Brain pericyte (primary cell): ENCODE measurements at regions not wholly inside any gene's neighbourhood (a gene's known extent, or its start where the extent isn't known, plus 50 kb on each side); places are given as distances from the start of the nearest gene placed in this dataset.

Source experiments
- DNase-seq: peaks from one replicate; pipeline ENCODE4 v3.0.0-alpha.2; 2012; ENCODE audit warnings: low read depth, low spot score

- no peak for DNase-seq
These were observed 257.6 kb upstream of the SALL3 start for GRCh38 chr18:78721981-78722380.

- DNase-seq = no peak
These were observed 257.2 kb upstream of the SALL3 start for GRCh38 chr18:78722386-78722785.

DNA sequence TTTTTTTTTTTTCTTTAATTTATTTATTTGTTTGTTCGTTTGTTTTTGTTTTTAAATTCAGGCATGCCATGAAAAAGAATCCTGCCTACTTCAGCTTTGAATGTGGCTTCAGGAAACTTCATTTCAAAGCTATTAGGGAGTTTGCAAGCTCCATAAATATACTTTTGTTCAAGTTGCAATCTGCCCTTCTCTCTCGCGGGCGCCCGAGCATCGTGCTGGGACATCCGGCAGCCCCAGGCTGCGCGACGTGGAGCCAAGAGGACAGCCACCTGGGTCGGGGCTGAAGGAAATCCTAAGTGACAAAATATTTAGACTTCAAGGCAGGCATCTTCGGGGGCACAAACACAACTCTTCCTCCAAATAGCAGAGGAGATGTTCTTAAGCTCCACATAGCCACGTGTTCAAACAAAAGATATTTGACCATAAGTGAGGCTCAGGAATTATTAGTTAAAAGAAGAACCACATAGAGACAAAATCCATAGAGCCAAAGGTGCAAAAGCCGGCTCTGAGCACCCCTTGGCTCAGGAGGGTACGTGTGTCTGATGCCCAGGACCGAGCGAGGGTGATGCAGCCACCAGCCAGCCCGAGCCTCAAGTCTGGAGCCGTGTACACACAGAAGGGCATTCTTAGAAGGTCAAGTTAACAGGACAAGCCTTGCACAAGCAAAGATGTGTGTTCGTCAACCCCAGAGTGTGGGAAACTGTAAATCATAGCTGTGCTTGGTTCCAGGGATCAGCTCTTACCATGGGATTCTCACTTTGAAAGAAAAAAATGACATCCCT is 256.5 kb upstream of the SALL3 start:
- no peak for DNase-seq

GRCh38 chr18:78724214-78724914 is 255.3 kb upstream of the SALL3 start:
- no peak for DNase-seq

DNA sequence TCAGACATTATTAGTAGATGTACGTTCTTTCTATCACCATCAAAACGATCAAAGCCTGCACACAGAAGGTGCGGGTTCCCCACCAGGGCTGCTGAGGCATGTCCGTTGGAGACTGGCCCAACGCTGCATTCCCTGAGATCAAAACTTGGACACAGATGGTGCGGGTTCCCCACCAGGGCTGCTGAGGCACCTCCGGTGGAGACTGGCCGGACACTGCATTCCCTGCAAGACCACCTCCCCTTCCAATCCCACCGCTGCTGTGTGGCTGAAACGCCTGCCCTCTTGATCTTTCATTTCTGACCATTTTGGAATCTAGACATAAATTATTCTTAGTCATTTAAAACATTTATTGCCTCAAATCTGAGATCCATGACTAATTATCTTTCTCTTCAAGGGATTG is 254.2 kb upstream of the SALL3 start:
- no peak for DNase-seq

DNA sequence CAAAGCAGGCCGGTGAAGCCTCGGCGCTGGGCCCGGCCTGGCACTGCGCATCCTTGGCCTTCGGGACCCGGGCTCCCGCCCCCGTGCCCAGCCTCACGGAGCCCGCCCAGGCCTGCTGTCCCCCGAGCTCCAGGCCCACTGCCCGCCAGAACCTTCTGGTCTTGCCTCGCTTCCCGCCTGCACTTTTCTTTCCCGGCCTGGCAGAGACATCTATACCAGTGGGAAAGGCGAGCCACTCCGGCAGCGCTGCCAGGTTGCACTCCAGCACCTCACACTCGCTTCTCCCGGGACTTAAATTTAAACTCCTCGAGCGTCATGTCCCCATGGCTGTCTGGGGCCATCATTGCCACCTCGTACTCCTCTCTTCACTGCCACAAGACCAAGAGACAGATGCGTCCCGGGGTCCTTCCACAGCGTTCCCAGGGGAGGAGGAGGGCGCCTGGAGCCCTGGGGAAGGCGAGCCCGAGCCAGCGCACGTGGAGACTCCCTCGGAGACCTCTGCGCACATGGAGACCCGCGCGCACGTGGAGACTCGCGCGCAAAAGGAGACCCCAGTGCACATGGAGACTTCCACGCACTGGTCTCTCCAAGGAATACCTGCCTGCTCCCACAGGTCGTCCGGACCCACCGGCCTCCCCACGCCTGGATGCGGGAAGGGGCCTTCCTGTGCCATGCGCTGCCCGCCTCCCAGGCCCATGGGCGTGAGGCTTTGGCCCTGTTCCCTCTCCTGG is 253.1 kb upstream of the SALL3 start:
- DNase-seq = no peak

- DNase-seq = no peak
These were observed 252.4 kb upstream of the SALL3 start for GRCh38 chr18:78727057-78727739.

DNA sequence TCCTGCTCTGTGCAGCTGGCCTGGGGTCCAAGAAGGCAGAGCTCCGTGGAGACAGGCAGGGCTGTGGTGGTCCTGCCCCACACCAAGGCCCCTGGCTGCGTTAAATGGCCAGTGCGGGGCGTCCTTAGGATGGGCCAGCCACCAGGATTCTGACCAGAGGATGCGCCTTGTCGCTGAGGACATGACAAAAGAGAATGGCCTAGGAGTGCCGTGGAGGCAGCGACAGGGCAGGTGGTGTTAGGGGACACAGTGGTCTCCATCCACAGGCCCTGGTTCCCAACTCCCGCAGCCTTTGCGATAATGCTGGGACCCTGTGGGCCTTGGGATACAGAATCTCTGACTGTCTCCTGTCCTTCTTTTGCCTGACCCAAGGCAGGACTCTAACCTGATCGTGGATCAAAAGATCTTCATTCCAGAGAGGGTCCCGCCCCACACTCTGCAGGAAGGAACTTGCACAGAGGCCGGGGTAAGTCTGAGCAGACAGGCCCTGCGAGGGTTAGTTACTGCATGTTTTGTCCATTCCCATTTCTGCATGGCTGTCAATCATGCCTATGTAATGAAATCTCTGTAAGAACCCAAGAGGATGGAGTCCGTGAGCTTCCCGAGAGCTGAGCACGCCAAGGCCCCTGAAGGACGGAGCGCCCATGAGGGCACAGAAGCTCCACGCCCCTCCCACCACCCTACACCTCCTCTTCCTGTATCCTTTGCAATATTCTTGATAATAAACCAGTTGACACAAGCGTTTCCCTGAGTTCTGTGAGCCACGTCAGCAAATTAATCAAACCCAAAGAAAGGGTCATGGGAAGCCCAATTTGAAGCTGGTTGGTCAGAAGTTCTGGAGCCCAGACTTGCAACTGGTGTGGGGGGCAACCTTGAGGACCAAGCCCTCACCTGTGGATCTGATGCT is 251.5 kb upstream of the SALL3 start:
- no peak for DNase-seq

- DNase-seq = no peak
These were observed 250.7 kb upstream of the SALL3 start for GRCh38 chr18:78728784-78729467.

DNA sequence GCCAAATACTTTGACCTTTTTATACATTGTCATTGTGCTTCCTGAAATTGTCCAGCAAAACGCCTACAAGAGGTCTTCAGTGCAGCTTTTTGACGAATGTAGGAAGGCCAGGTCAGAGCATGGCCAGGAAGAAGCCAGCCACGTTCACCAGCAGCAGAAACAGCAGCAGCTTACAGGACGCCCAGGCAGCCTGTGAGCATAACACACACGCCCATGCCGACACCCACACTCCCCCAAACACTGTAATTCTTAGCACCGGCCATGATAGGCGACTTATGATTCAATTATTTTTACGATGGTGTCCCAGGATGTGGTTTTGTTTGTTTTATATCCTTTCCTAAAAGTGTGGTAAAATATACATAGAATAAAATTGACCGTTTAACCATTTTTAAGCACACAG is 249.1 kb upstream of the SALL3 start:
- DNase-seq = no peak

DNA sequence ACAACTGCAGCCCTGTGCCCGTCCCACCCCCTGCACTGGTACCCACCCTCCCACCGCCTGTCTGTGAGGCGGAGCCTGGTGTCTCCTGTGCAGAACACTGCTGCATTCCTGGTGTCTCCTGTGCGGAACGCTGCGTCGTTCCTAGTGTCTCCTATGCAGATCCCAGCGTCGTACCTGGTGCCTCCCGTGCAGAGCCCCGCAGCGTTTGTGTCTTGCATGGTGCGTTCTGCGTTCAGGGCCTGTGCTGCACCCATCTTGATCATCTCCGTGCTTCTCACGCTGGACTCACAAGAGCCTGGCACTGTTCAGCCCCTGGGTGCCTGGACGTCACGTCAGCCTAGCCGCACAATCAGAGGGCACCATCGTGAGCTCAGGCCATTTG is 248.6 kb upstream of the SALL3 start:
- no peak for DNase-seq

- DNase-seq = no peak
These were observed 248.1 kb upstream of the SALL3 start for GRCh38 chr18:78731398-78732032.

GRCh38 chr18:78732273-78733210 is 247.1 kb upstream of the SALL3 start:
- DNase-seq = no peak

DNA sequence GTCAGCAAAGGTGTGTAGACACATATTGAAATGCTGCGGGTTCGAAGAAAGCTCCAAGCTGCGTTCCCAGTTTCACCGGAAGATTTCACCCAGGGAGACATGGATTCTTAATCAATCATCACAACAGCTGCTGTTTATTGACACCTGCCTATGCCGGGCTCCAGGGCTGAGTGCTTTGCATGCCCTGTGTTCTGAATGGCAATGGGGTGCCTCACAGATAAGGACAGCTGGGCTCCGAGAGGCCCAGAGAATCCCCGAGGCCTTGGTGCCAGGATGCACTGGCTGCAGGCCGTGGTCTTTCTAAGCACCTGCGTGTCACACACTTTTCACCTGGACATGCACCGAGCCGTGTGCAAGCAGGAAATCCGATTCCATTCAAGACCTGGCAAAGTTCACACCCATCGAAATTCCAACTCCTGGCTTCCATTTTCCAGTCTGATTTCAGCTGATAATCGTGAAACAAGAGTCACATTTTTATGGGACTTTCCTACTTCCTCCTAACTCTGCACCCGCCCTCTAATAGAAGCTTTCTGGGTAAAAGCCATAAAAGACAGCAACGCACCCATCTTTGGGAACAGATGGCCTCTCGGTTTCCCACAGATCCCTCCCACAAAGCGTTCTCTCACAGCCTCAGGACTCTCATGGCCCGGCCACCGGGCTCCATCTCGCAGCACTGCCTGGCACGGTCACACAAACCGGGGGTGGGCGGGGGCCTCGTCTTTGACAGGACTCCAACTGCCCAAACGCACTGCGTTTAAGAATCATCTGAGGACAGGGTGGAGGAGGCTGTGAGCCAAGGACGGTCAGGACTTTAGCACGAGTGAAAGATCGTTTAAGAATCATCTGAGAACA is 245.6 kb upstream of the SALL3 start:
- DNase-seq = no peak

GRCh38 chr18:78734614-78734945 is 245.0 kb upstream of the SALL3 start:
- DNase-seq = no peak

DNA sequence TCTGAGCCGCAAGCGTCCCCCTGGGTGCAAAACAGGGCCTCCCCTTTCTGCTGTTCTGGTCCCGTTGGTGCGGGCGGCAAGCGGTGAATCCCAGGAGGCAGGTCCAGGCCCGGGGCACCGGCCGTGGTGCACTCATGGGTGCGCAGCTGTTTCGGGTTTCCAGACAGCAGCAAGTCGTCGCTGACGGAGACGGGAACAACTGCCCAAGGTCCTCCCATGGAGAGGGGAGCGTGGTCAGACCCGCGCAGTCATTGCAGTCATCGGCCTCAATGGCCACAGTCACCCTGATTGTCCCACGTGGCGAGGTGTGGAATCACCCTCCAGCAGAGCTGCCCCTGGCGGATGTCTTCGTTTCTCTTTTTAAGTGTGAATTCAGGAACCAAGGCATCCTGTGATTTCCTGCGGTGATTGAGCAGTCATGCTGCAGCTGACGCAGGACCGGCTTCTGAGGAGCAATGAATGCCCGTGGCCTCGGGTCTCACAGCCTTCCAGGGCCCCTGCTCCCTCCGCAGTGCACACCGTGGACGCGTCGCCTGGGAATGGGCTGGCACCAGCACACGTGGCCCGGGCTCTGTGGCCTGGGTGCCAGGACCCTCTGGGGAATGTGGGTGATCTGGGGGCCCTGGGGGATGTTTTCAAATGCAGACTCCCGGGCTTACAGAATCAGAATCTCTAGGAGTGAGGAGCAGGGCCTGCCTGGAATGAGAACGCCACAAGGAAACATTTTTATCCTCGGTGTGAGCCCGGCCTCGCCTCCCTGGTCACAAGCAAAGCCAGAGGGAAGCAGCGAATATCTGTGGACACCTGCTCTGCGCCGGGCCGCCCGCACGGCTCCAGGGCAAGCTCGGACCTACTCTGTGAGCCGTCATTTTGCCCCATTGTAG is 244.2 kb upstream of the SALL3 start:
- no peak for DNase-seq
